AG04450 (cell line): ENCODE measurements at regions not wholly inside any gene's neighbourhood (a gene's known extent, or its start where the extent isn't known, plus 50 kb on each side); places are given as distances from the start of the nearest gene placed in this dataset.

Experiments
- CTCF ChIA-PET: fragments of 300-600, 350-600 bp; formaldehyde crosslinking; extraction: SDS; loops from one replicate; lab custom pipeline; 2022; ENCODE audit warnings: antibody characterized with exemption, inconsistent platforms; lab: Charles Lee
- POLR2A ChIA-PET: fragments of 350-600 bp; formaldehyde crosslinking; extraction: SDS; loops from one replicate; lab custom pipeline; 2021; ENCODE audit warnings: antibody characterized with exemption, inconsistent platforms; lab: Yijun Ruan, JAX
- DNase-seq: peaks from one replicate; pipeline ENCODE4 v3.0.0-alpha.2; 2011; ENCODE audit warnings: low read depth, low spot score
- H3K27ac ChIP-seq: one replicate; pipeline ENCODE4 v1.5.1; 2012; ENCODE audit warnings: low read depth, low read length, control low read depth
- H3K27me3 ChIP-seq: one replicate; pipeline ENCODE4 v1.6.0; 2012; ENCODE audit warnings: low read length; ENCODE audit not compliant: control insufficient read depth, insufficient read depth
- H3K4me3 ChIP-seq: 2 replicates; pipeline ENCODE4 v1.5.1; 2011; ENCODE audit warnings: mild to moderate bottlenecking, low read depth, low read length, control low read depth
- H3K9me3 ChIP-seq: 2 replicates; pipeline ENCODE4 v1.5.1; 2012; ENCODE audit warnings: low read length; ENCODE audit not compliant: control insufficient read depth, insufficient read depth
- CTCF ChIP-seq: IDR thresholded peaks from 2 replicates; pipeline ENCODE4 v1.5.1; 2011; ENCODE audit warnings: low read depth, low read length, control low read depth, inconsistent platforms

- POLR2A ChIA-PET = no interaction called here
- CTCF ChIA-PET = no interaction called here
These were observed 236.3 kb upstream of the FOXK1 start for GRCh38 chr7:4445777-4446176.

GRCh38 chr7:4449263-4449662, 232.8 kb upstream of the FOXK1 start:
- Histone ChIP-seq H3K4me3 (no peak overlapping the region), H3K27ac (no peak overlapping the region), H3K9me3 (peaks cover 50% of the 10 kb centered on the region), H3K27me3 (no peaks in the 10 kb centered on the region)
- ChIA-PET POLR2A (no interaction called here), CTCF (no interaction called here)
- TF ChIP-seq CTCF = no peak
- DNase-seq = no peak

More at GRCh38 chr7:4445777-4446176, 236.3 kb upstream of the FOXK1 start:
- H3K27ac ChIP-seq = no peak overlapping the region
- H3K27me3 ChIP-seq = no peaks in the 10 kb centered on the region
- no peak overlapping the region for H3K4me3 ChIP-seq
- no peak for TF ChIP-seq CTCF
- peaks cover 31% of the 10 kb centered on the region for H3K9me3 ChIP-seq
- no peak for DNase-seq

GRCh38 chr7:4450483-4450882, 231.6 kb upstream of the FOXK1 start:
- Histone ChIP-seq H3K9me3 (peaks cover 50% of the 10 kb centered on the region), H3K4me3 (no peak overlapping the region), H3K27ac (no peak overlapping the region), H3K27me3 (no peaks in the 10 kb centered on the region)
- CTCF ChIA-PET = no interaction called here
- no peak for TF ChIP-seq CTCF
- POLR2A ChIA-PET = no interaction called here
- DNase-seq = no peak

- POLR2A ChIA-PET = no interaction called here
- no peak for DNase-seq
- Histone ChIP-seq H3K27ac (no peak overlapping the region), H3K27me3 (no peaks in the 10 kb centered on the region), H3K9me3 (peaks cover 45% of the 10 kb centered on the region), H3K4me3 (no peak overlapping the region)
- TF ChIP-seq CTCF = no peak
- CTCF ChIA-PET = no interaction called here
These were observed 221.5 kb upstream of the FOXK1 start for GRCh38 chr7:4460597-4460996.

- H3K27me3 ChIP-seq = no peaks in the 10 kb centered on the region
- ChIA-PET CTCF (no interaction called here), POLR2A (no interaction called here)
- no peak for TF ChIP-seq CTCF
- DNase-seq = no peak
- H3K27ac ChIP-seq = no peak overlapping the region
- H3K9me3 ChIP-seq = peaks cover 50% of the 10 kb centered on the region
- no peak overlapping the region for H3K4me3 ChIP-seq
These were observed 220.6 kb upstream of the FOXK1 start for GRCh38 chr7:4461531-4461930.
